Globus pallidus (tissue), 1 donor: ENCODE measurements at regions not wholly inside any gene's neighbourhood (a gene's known extent, or its start where the extent isn't known, plus 50 kb on each side); places are given as distances from the start of the nearest gene placed in this dataset.
A peak's percentile ranks its signal among the peaks of the same experiment; 100 is the strongest.

Source experiments
- DNase-seq: peaks from one replicate; pipeline ENCODE4 v3.0.0-alpha.2; 2015; ENCODE audit warnings: low spot score

GRCh38 chr14:27386391-27386790 is 788.6 kb upstream of the NOVA1 start:
- no peak for DNase-seq

DNA sequence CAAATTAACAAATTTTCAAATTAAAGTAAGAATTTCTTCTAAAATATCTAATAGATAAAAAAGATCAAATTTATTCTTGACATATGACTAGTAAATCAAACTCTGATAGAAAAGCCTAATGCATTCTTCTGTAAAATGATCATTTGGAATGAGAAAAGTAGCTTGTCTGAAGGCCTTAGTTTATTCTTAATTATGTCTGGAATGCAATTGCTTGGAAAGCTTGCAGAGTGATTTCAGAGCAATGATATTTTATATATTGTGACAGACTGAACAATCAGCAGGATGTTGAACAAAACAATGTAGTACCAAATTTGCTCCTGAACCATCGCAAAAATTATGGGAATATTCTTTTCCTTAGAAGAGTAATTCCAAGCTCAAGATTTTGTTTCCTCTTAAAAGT is 789.6 kb upstream of the NOVA1 start:
- DNase-seq = no peak

DNA sequence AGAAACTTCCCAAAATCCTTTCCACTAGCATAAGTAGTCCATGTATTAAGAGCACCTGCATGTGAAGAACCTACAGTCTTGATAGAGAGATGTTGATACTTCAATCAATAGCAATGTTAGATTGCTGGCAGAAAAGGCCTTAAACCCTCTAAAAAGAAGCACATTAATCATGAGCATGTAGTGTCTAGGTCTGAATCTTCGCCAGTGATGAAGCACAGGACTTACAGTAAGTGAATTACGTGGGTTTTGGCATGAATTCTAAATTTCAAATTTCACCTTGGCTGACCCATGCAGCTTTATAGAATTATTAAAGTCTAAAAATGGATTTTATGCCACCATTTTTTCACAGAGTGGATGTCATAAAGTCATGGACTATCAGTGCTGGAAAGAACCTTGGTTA is 791.6 kb upstream of the NOVA1 start:
- DNase-seq = no peak

DNA sequence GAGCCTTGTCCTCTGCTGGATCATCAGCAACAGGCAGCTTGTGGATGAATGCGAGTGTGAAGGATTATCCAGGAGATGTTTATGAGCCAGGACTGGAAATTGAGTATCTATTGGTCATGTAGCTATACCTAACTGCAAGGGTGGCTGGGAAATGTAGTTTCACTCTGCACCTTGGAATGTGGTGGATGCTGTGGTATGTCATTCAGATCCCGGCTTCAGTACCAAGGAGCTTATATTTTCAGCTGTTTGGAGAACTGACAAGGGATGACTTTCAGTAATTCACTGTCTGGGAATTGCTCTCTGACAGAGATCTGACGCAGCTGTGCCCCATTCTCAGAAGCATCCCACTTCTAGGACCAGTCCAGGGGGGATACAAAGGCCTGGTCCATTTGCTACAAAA is 792.3 kb upstream of the NOVA1 start:
- no peak for DNase-seq

- DNase-seq = no peak
Measured at GRCh38 chr14:27391331-27391730, 793.5 kb upstream of the NOVA1 start.

GRCh38 chr14:27392153-27392552 is 794.3 kb upstream of the NOVA1 start:
- no peak for DNase-seq

GRCh38 chr14:27409944-27410343 is 812.1 kb upstream of the NOVA1 start:
- DNase-seq = no peak

GRCh38 chr14:27410981-27411380 is 813.1 kb upstream of the NOVA1 start:
- DNase-seq = no peak

DNA sequence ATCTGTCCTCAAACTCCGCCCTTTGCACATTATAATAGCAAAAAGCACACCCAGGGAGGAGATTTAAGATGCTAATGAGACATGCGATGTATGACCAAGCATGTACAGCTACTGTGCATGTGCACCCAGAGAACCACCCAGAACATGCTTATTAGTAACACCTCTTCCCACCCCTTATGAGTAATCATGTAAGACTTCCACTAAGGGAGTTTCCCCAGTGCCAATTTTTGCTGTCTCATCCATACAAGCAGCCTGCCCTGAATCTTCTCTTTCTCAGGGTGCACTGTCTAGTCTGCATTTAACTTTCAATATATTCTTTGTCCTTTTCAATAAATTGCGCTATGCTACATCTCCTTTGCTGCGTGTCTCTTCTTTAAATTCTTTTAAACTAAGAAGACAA is 830.0 kb upstream of the NOVA1 start:
- DNase-seq = no peak

DNA sequence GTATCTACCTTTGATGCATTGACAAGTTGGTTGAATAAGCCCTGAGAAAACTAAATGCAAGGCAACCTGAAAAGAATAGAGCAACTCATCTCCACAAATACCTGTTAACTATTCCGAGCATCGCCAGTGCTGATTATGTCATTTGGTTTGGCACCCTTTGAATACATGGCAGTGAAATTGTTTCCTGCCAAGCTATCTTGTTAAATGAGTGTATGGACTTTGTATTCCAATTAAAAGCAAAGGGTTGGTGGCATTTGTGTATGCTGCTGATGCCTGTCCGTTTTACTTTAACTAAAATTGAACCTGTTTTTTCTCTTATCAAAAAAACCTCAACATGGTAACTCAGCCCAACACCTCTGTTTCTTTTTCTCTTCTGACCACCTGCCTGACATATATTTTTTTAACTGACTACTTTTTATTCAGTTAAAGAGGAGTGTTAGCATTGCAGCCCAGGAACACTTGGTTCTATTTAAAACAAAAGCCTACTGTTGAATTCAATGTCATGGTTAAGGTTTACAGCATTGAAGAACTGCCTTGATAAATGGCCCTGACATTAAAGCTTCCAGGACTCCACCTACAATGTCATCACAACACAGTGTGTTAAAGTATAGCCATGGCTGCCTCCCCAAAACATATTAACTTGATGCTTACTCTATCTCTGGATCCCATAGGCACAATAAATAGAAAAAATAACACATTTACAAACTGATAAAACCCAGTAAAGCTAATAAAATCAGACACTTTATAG is 838.3 kb upstream of the NOVA1 start:
- DNase-seq = no peak

GRCh38 chr14:27484633-27485032 is 886.8 kb upstream of the NOVA1 start:
- no peak for DNase-seq

- no peak for DNase-seq
Measured at GRCh38 chr14:27485193-27485592, 887.4 kb upstream of the NOVA1 start.

- DNase-seq = no peak
Measured at GRCh38 chr14:27506272-27506671, 908.4 kb upstream of the NOVA1 start.

DNA sequence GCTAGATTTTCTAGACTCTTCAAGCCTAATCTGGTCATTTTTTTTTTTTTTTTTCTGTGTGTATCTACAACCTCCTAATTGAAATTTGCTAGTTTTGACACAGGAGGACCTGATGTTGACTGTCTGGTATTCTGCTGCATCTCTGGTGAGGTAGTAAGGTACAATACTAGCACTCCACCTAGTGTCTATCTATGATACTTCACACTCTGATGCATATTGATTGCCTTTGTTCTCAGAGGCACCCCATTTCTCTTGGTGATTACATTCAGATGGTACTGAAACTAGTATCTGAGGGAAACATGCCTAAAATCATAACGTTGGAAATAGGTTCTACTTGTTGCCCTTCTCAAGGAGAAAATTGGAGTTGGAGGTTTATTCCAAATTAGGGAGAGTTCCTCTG is 930.5 kb upstream of the NOVA1 start:
- no peak for DNase-seq

- no peak for DNase-seq
Measured at GRCh38 chr14:27536748-27537147, 938.9 kb upstream of the NOVA1 start.

DNA sequence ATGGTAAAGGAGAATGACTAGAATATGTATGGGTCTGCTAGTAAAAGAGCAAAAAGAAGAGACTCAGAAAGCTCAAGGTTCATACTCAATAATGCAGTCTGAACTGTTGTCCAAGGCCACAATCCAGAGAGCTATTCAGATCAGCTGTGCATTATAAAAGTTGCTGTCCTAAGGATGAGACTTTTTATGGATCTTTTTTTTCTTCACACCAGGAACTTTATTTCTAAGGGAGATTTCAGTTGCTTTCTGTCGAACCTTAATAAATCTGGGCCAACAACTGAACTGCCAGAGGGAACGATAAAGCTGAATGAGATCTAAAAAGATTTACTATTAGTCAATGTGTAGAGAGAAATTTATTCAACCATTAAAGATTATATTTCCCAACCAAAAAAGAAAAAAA is 948.3 kb upstream of the NOVA1 start:
- no peak for DNase-seq

- peak; percentile 6 for DNase-seq
Measured at GRCh38 chr14:27553790-27554189, 956.0 kb upstream of the NOVA1 start.

GRCh38 chr14:27557445-27557844 is 959.6 kb upstream of the NOVA1 start:
- DNase-seq = no peak

DNA sequence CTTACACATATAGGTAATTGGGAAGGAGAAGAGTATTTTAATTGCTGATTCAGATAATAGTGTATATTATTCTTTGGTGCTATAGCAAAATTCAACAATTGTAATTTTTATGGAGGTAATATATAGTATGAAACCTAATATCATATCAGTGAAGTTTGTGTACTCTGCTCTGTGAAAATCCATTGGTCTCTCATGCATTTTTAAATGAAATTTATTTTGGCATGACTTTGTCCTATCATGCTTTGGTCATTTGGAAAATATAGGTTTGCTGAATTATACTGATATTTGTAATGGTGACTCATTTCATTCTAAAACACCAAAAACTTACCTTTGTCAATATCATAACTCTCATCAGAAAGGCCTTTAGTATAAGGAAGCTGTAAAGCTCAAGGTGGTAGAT is 962.0 kb upstream of the NOVA1 start:
- no peak for DNase-seq

GRCh38 chr14:27566843-27567382 is 969.1 kb upstream of the NOVA1 start:
- no peak for DNase-seq

DNA sequence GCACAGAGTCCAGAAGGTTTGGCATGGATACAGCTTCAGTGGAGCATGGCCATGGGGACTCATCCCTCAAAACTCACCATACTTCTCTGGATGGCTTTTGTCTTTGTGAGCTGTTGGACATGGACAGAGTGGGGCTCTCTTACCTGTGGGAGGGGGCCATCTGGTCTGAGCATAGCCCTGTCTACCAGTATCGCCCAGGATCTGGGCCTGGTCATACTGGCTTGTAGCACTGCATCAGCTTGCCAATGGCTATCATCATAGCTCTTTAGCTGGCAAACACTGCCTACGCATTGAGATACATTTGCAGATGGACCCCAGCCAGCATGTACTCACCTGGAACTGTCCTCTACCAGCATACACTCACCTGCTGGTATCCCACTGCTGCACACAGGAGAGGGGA is 975.2 kb upstream of the NOVA1 start:
- no peak for DNase-seq

GRCh38 chr14:27587103-27587502 is 989.3 kb upstream of the NOVA1 start:
- DNase-seq = no peak

- DNase-seq = no peak
Measured at GRCh38 chr14:27605282-27605681, 1007.4 kb upstream of the NOVA1 start.

DNA sequence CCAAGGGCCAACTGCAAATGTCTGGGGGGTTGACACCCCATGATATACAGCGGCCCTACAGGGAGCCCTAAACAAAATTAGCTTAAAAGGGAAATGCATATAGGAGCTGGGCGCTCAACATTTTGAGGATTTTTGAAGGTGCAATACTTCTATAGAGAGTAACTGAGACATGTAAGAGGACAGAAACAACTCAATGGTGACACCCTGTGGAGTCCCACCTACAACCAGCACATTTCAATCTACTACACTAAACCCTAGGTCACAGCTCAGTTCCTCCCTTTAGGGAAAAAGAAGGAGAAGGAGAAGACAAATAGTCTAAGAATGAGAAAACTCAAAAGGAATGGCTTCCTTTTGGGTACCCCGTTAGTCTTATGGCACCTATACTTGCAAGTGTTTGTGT is 1010.5 kb upstream of the NOVA1 start:
- DNase-seq = no peak
